Loucy (cell line): ENCODE measurements at regions not wholly inside any gene's neighbourhood (a gene's known extent, or its start where the extent isn't known, plus 50 kb on each side); places are given as distances from the start of the nearest gene placed in this dataset.

Experiments
- H2AFZ ChIP-seq: fragments of 200-600 bp; sonication (generic); 2 replicates; pipeline ENCODE4 v1.6.0; 2016; ENCODE audit warnings: antibody characterized with exemption, mild to moderate bottlenecking, low read length, moderate library complexity
- H3F3A ChIP-seq: fragments of 200-600 bp; 2 replicates; pipeline ENCODE4 v1.6.0; 2016; ENCODE audit warnings: antibody characterized with exemption, low read depth, mild to moderate bottlenecking
- H3K27me3 ChIP-seq: fragments of 200-600 bp; sonication (generic); 2 replicates; pipeline ENCODE4 v1.6.1; 2014; ENCODE audit warnings: low read length, mild to moderate bottlenecking; ENCODE audit not compliant: insufficient read depth, poor library complexity, severe bottlenecking
- H3K36me3 ChIP-seq: fragments of 200-600 bp; sonication (generic); 2 replicates; pipeline ENCODE4 v1.6.1; 2016; ENCODE audit warnings: low read length; ENCODE audit not compliant: insufficient read depth
- H3K4me1 ChIP-seq: fragments of 200-600 bp; sonication (generic); 2 replicates; pipeline ENCODE4 v1.5.1; 2014; ENCODE audit warnings: low read length, mild to moderate bottlenecking; ENCODE audit not compliant: insufficient read depth, poor library complexity, severe bottlenecking
- H3K4me2 ChIP-seq: fragments of 200-600 bp; sonication (generic); 2 replicates; pipeline ENCODE4 v1.6.0; 2014; ENCODE audit warnings: antibody characterized with exemption, low read length, low read depth, mild to moderate bottlenecking; ENCODE audit not compliant: poor library complexity, severe bottlenecking
- H3K4me3 ChIP-seq: fragments of 200-600 bp; sonication (generic); 2 replicates; pipeline ENCODE4 v1.5.1; 2014; ENCODE audit warnings: low read length, mild to moderate bottlenecking, mixed read lengths; ENCODE audit not compliant: poor library complexity, severe bottlenecking
- H3K79me2 ChIP-seq: fragments of 200-600 bp; sonication (generic); 2 replicates; pipeline ENCODE4 v1.6.1; 2014; ENCODE audit warnings: low read length; ENCODE audit not compliant: insufficient read depth
- H3K9ac ChIP-seq: fragments of 200-600 bp; sonication (generic); 2 replicates; pipeline ENCODE4 v1.6.0; 2014; ENCODE audit warnings: mild to moderate bottlenecking, low read depth, low read length, moderate library complexity; ENCODE audit not compliant: poor library complexity, severe bottlenecking
- H3K9me2 ChIP-seq: fragments of 200-600 bp; sonication (generic); replicated peaks from 2 replicates; pipeline ENCODE4 v1.6.1; 2016; ENCODE audit warnings: low read depth, low read length, mixed read lengths
- H3K9me3 ChIP-seq: fragments of 200-600 bp; sonication (generic); 2 replicates; pipeline ENCODE4 v1.6.1; 2014; ENCODE audit warnings: mild to moderate bottlenecking, antibody characterized with exemption, low read length, low read depth; ENCODE audit not compliant: insufficient read depth
- H4K20me1 ChIP-seq: fragments of 200-600 bp; sonication (generic); 2 replicates; pipeline ENCODE4 v1.6.0; 2014; ENCODE audit warnings: antibody characterized with exemption, low read length, mild to moderate bottlenecking; ENCODE audit not compliant: insufficient read depth, poor library complexity, severe bottlenecking
- EZH2phosphoT487 ChIP-seq: fragments of 200-600 bp; IDR thresholded peaks from 2 replicates; pipeline ENCODE4 v1.6.1; 2018; ENCODE audit warnings: antibody characterized with exemption, mild to moderate bottlenecking, moderate library complexity, borderline replicate concordance
- TF ChIP-seq, protein P1 (sequence below): fragments of 200-600 bp; sonication (generic); conservative IDR thresholded peaks from 2 replicates; pipeline ENCODE4 v1.5.1; 2014; ENCODE audit warnings: mild to moderate bottlenecking, antibody characterized with exemption, low read length

DNA sequence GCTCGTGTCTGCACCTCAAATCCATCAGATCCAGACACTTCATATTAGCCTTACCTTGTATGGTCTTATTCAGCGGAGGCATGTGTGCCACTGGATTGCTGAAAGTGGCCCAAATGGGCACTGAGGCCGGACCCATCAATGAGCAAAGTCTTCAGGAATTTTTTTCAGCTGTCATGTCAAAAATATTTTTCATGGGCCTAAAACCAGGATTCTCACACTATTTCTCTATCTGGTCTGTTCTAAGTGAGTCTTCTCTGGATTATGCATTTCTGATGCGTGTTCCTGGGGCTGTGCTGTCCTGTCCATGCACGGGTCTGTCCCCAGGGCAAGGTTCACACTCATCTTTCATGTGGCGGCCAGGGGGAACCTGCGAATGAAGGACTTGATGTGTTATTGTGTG lies 94.6 kb downstream of the KCNA5 start:
- Histone ChIP-seq H3K4me1 (no peaks in the 10 kb centered on the region), H2AFZ (no peak overlapping the region), H3K9ac (no peak overlapping the region), H3F3A (no peaks in the 10 kb centered on the region), H3K36me3 (no peaks in the 10 kb centered on the region), H3K27me3 (no peaks in the 10 kb centered on the region), H3K9me2 (no peaks in the 10 kb centered on the region), H3K4me3 (no peak overlapping the region), H4K20me1 (no peaks in the 10 kb centered on the region), H3K4me2 (no peak overlapping the region), H3K9me3 (no peaks in the 10 kb centered on the region; the same call in 1 of the 2 replicates), H3K79me2 (no peaks in the 10 kb centered on the region)
- TF ChIP-seq EZH2phosphoT487 = no peak
- TF ChIP-seq, protein P1, sequence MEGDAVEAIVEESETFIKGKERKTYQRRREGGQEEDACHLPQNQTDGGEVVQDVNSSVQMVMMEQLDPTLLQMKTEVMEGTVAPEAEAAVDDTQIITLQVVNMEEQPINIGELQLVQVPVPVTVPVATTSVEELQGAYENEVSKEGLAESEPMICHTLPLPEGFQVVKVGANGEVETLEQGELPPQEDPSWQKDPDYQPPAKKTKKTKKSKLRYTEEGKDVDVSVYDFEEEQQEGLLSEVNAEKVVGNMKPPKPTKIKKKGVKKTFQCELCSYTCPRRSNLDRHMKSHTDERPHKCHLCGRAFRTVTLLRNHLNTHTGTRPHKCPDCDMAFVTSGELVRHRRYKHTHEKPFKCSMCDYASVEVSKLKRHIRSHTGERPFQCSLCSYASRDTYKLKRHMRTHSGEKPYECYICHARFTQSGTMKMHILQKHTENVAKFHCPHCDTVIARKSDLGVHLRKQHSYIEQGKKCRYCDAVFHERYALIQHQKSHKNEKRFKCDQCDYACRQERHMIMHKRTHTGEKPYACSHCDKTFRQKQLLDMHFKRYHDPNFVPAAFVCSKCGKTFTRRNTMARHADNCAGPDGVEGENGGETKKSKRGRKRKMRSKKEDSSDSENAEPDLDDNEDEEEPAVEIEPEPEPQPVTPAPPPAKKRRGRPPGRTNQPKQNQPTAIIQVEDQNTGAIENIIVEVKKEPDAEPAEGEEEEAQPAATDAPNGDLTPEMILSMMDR = no peak

DNA sequence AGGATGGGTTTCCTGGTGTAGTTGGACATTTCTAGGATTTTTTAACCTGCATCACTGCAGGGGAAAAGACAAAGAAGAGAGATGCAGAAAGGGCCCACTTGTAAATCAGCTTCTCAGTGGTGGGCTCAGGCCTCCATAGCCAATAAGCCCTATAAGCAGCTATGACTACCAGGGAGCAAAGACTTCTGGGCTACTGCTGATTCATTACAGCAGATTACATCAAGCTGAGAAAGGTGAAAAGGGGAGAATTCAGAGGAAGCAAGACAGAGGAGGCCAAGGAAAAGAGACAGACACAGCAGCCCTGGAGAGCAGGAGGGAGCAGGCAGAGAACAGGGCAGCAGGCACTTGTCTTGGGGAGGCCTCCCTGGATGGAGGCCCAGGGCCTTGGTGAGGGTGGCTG lies 95.2 kb downstream of the KCNA5 start:
- H2AFZ ChIP-seq = no peak overlapping the region
- no peaks in the 10 kb centered on the region for H4K20me1 ChIP-seq
- no peaks in the 10 kb centered on the region for H3F3A ChIP-seq
- H3K79me2 ChIP-seq = no peaks in the 10 kb centered on the region
- no peaks in the 10 kb centered on the region for H3K27me3 ChIP-seq
- no peaks in the 10 kb centered on the region for H3K36me3 ChIP-seq
- TF ChIP-seq, protein P1 = no peak
- no peak for TF ChIP-seq EZH2phosphoT487
- no peaks in the 10 kb centered on the region for H3K4me1 ChIP-seq
- H3K4me2 ChIP-seq = no peak overlapping the region
- H3K9ac ChIP-seq = no peak overlapping the region
- H3K4me3 ChIP-seq = no peak overlapping the region
- no peaks in the 10 kb centered on the region; the same call in 1 of the 2 replicates for H3K9me3 ChIP-seq
- no peaks in the 10 kb centered on the region for H3K9me2 ChIP-seq

DNA sequence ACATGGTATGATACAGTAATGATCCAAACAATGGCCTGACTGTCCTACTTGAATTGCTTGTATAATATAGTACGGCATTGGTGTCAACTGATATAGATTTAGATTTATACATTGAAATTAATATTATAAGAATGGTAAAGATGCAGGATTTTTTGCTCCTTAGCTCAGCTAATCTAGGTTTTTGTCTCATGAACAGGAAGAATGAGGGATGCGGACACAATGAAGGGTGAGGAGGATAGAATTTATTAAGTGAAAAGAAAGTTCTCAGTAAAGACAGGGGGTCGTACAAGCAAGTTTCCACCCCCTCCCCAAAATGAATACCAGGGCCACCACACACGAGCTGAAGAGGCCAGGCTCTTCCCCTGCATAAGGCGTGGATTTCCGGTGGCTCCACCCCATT lies 96.1 kb downstream of the KCNA5 start:
- H3K36me3 ChIP-seq = no peaks in the 10 kb centered on the region
- no peaks in the 10 kb centered on the region for H3K79me2 ChIP-seq
- H3K4me3 ChIP-seq = no peak overlapping the region
- no peaks in the 10 kb centered on the region for H4K20me1 ChIP-seq
- no peaks in the 10 kb centered on the region for H3K27me3 ChIP-seq
- no peaks in the 10 kb centered on the region for H3K4me1 ChIP-seq
- no peak overlapping the region for H3K4me2 ChIP-seq
- no peaks in the 10 kb centered on the region; the same call in 1 of the 2 replicates for H3K9me3 ChIP-seq
- H3F3A ChIP-seq = no peaks in the 10 kb centered on the region
- no peaks in the 10 kb centered on the region for H3K9me2 ChIP-seq
- no peak overlapping the region for H3K9ac ChIP-seq
- TF ChIP-seq, protein P1 = no peak
- TF ChIP-seq EZH2phosphoT487 = no peak
- H2AFZ ChIP-seq = no peak overlapping the region
